ENCODE measurements at regions not wholly inside any gene's neighbourhood (a gene's known extent, or its start where the extent isn't known, plus 50 kb on each side); places are given as distances from the start of the nearest gene placed in this dataset.

- TF ChIP-seq CTCF (IDR thresholded peaks at IDR 0.05; ENCODE audit: low read depth, low read length, missing control alignments): no peak
- in situ Hi-C loops (cut with HindIII; ENCODE audit: low sequenced_read_pairs): no loop called here
These were observed 898.3 kb downstream of the BRD1 start for GRCh38 chr22:48929276-48929790.

GRCh38 chr22:48927591-48927990, 900.1 kb downstream of the BRD1 start:
- TF ChIP-seq CTCF (IDR thresholded peaks at IDR 0.05; ENCODE audit: low read depth, low read length, missing control alignments): no peak
- DNase-seq (ENCODE audit: low read depth): no peak
- no peak overlapping the region for H3K4me3 ChIP-seq (ENCODE audit: low read depth, low read length)
- in situ Hi-C loops (cut with HindIII; ENCODE audit: low sequenced_read_pairs): no loop called here

More at GRCh38 chr22:48929276-48929790, 898.3 kb downstream of the BRD1 start:
- DNase-seq (ENCODE audit: low read depth): no peak
- no peak overlapping the region for H3K4me3 ChIP-seq (ENCODE audit: low read depth, low read length)

- DNase-seq (ENCODE audit: low read depth): no peak
- no peak for TF ChIP-seq CTCF (IDR thresholded peaks at IDR 0.05; ENCODE audit: low read depth, low read length, missing control alignments)
- in situ Hi-C loops (cut with HindIII; ENCODE audit: low sequenced_read_pairs): no loop called here
- no peak overlapping the region for H3K4me3 ChIP-seq (ENCODE audit: low read depth, low read length)
These were observed 901.0 kb downstream of the BRD1 start for GRCh38 chr22:48926643-48927042.

- no peak overlapping the region for H3K4me3 ChIP-seq (ENCODE audit: low read depth, low read length)
- no peak for TF ChIP-seq CTCF (IDR thresholded peaks at IDR 0.05; ENCODE audit: low read depth, low read length, missing control alignments)
- in situ Hi-C loops (cut with HindIII; ENCODE audit: low sequenced_read_pairs): no loop called here
- DNase-seq (ENCODE audit: low read depth): no peak
These were observed 901.5 kb downstream of the BRD1 start for GRCh38 chr22:48926136-48926535.

- in situ Hi-C loops (cut with HindIII; ENCODE audit: low sequenced_read_pairs): no loop called here
- DNase-seq (ENCODE audit: low read depth): no peak
- no peak overlapping the region for H3K4me3 ChIP-seq (ENCODE audit: low read depth, low read length)
- TF ChIP-seq CTCF (IDR thresholded peaks at IDR 0.05; ENCODE audit: low read depth, low read length, missing control alignments): no peak
These were observed 902.2 kb downstream of the BRD1 start for GRCh38 chr22:48925450-48925849.

- no peak for DNase-seq (ENCODE audit: low read depth)
- H3K4me3 ChIP-seq (ENCODE audit: low read depth, low read length): no peak overlapping the region
- in situ Hi-C loops (cut with HindIII; ENCODE audit: low sequenced_read_pairs): no loop called here
- no peak for TF ChIP-seq CTCF (IDR thresholded peaks at IDR 0.05; ENCODE audit: low read depth, low read length, missing control alignments)
These were observed 903.7 kb downstream of the BRD1 start for GRCh38 chr22:48923996-48924395.
